Ascending aorta (tissue), 2 donors: ENCODE measurements at regions not wholly inside any gene's neighbourhood (a gene's known extent, or its start where the extent isn't known, plus 50 kb on each side); places are given as distances from the start of the nearest gene placed in this dataset.
A peak's percentile ranks its signal among the peaks of the same experiment; 100 is the strongest.

ENCODE experiments used
- DNase-seq, 2 donors: peaks; one replicate each; pipeline ENCODE4 v3.0.0-alpha.2; 2019; ENCODE audit warnings: low spot score in 2 of 2
- H3K27ac ChIP-seq, 2 donors: fragments of 200-600 bp; sonication (generic); one replicate each; pipeline ENCODE4 v1.5.1; 2016 to 2017; ENCODE audit warnings: mild to moderate bottlenecking in 1 of 2
- H3K27me3 ChIP-seq: fragments of 200-600 bp; sonication (generic); one replicate; pipeline ENCODE4 v1.5.1; 2017
- H3K36me3 ChIP-seq, 2 donors: fragments of 200-600 bp; sonication (generic); one replicate each; pipeline ENCODE4 v1.5.1; 2016
- H3K4me1 ChIP-seq, 2 donors: fragments of 200-600 bp; sonication (generic); one replicate each; pipeline ENCODE4 v1.5.1; 2016 to 2017; ENCODE audit warnings: mild to moderate bottlenecking in 1 of 2
- H3K4me3 ChIP-seq, 2 donors: fragments of 200-600 bp; sonication (generic); one replicate each; pipeline ENCODE4 v1.5.1; 2016 to 2017; ENCODE audit warnings: mild to moderate bottlenecking in 1 of 2
- H3K9me3 ChIP-seq, 2 donors: fragments of 200-600 bp; sonication (generic); one replicate each; pipeline ENCODE4 v1.5.1; 2016
- intact Hi-C: fragments of 100-400 bp; cut with DNase I; formaldehyde crosslinking; loops from one replicate; pipeline ENCODE4 v1.15.1; 2023
- TF ChIP-seq, protein P1 (sequence below), 3 experiments: fragments of 200-600 bp in 2 of 3; fragments of 450-650 bp in 1 of 3; sonication (generic) in 2 of 3; IDR thresholded peaks; one replicate each; pipeline ENCODE4 v1.5.1; 2016 to 2019; ENCODE audit warnings: antibody characterized with exemption in 3 of 3, mild to moderate bottlenecking in 1 of 3, moderate library complexity in 1 of 3

DNA sequence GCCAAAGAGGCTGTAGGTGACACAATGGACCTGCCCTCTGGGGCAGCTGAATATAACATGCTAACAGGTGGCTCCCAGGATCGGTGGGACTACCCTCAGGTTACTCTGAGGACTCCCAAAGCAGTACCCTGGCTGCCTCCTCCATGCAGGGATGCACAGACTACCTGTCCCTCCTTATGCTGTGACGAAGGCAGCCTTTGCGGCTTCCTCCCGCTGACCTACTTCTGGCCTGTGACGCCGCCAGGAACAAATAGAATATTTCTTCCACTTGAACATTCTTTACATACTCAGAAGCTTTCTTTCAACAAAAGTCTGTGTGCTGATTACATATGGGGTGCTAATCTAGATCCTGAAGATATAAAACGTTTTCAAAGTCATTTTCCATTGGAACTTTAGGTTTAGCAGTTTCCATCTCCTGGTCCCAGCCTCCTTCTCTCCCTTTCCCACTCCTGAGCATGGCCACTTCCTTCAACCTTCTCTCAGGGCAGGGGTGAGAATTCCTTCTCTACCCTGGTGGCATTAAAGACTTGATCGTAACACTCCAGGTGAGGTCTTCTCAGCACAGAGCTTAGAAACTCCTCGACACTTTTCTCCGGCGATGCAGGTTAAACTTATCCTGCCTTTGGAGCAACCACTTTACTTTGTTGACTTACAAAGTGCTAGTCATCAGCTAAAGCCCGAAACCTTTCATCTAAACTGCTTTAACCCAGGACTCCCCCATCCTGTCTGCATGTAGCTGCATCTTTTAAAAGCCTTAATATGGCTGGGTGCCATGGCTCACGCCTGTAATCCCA lies 58.9 kb upstream of the STK17B start:
- Histone ChIP-seq H3K36me3 (no peaks in the 10 kb centered on the region), H3K27me3 (no peaks in the 10 kb centered on the region), H3K4me1 (peaks cover 0 to 16% of the 10 kb centered on the region in 2 donors), H3K4me3 (no peak overlapping the region), H3K9me3 (no peaks in the 10 kb centered on the region), H3K27ac (no peak overlapping the region)
- DNase-seq = no peak
- TF ChIP-seq, protein P1, sequence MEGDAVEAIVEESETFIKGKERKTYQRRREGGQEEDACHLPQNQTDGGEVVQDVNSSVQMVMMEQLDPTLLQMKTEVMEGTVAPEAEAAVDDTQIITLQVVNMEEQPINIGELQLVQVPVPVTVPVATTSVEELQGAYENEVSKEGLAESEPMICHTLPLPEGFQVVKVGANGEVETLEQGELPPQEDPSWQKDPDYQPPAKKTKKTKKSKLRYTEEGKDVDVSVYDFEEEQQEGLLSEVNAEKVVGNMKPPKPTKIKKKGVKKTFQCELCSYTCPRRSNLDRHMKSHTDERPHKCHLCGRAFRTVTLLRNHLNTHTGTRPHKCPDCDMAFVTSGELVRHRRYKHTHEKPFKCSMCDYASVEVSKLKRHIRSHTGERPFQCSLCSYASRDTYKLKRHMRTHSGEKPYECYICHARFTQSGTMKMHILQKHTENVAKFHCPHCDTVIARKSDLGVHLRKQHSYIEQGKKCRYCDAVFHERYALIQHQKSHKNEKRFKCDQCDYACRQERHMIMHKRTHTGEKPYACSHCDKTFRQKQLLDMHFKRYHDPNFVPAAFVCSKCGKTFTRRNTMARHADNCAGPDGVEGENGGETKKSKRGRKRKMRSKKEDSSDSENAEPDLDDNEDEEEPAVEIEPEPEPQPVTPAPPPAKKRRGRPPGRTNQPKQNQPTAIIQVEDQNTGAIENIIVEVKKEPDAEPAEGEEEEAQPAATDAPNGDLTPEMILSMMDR (IDR thresholded peaks at IDR 0.05) = no peak
- intact Hi-C loops = no loop called here

DNA sequence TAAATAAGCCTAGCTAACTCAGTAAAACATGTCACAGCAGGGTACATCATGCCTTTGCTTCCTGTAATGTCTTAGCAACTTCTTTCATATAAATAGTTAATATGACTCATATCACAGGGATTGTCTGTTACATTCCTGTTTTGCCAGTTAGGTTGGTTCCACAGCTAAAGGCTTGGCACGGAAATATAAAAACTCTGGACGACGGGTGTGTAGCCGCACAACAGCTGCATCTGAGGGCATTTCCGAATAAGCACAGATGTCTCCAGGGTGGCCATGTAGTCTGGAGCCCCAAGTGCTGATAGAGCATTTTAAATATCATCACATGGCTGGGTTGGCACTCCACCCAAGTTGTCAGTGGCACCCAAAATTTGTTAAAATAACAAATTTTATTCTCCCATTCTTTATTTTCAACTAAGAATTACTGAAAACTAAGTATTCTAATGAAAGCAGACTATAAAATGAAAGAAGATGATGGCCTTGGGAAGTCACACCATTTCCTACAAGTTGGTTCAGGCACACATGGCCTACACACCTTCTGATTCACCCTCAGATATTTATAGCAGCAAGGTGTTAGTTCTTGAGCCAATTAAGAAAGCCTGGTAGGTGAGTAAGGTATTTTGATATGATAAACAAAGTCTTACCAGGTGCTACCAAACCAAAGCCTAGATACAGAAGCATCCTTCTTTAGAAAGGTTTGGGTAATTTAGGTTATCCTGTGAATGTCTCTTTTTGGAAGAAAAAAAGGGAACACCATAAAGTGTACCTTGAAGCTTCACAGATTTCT lies 61.8 kb upstream of the STK17B start:
- Histone ChIP-seq H3K36me3 (no peaks in the 10 kb centered on the region), H3K4me3 (peak overlapping the region in 1 of 2 donors; percentile 1), H3K9me3 (no peaks in the 10 kb centered on the region), H3K4me1 (peaks cover 0 to 16% of the 10 kb centered on the region in 2 donors), H3K27ac (peak overlapping the region; percentile 37 to 74), H3K27me3 (no peaks in the 10 kb centered on the region)
- no peak for DNase-seq
- intact Hi-C loops = no loop called here
- TF ChIP-seq, protein P1 (IDR thresholded peaks at IDR 0.05) = no peak

DNA sequence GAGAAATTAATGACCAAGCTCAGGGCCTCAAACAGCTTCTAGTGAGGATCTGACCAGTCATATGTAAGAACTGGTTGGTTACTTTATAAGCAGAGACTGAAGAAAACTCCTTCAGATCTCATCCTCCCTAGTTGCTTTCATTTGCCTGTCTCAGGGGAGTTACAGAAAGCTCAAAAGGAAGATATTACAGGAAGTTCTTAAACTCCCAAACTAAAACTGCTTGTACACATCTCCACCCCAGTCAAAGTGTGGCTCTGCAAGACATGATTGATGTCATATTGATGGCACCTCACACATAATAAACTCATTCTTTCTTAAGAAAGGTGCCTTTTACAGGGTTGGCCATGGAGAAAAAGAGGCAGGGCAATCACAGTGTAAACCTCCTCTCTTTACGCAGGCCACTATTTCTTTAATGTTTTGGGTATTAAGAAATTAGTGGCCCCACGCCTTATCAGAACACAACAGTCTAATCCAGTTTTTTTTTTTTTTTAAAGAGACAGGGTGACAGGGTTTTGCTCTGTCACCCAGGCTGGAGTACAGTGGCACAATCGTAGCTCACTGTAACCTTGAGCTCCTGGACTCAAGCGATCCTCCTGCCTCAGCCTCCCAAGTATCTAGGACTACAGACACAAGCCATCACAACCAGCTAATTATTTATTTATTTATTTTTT lies 62.6 kb upstream of the STK17B start:
- intact Hi-C loops = no loop called here

DNA sequence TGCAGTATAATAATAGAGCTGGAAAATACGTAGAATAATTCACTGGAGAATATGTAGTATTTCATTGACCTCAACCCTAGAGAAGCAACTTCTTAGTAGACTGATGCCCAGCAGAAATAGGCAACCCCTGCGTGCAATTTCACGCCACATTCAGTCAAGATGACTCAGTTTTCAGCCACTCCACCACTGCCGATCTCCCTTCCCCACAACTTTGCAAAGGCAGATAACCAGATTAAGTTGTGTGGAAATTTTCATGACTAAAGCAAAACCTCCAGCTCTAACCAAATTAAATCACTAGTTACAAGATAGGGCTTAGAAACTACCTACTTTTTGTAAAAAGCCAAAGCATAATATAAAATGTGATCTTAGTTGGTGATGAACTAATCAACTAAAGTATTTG lies 63.3 kb upstream of the STK17B start:
- DNase-seq = no peak
- TF ChIP-seq, protein P1 (IDR thresholded peaks at IDR 0.05) = no peak
- Histone ChIP-seq H3K36me3 (no peaks in the 10 kb centered on the region), H3K4me1 (peaks cover 0 to 16% of the 10 kb centered on the region in 2 donors), H3K9me3 (no peaks in the 10 kb centered on the region), H3K4me3 (no peak overlapping the region), H3K27me3 (no peaks in the 10 kb centered on the region), H3K27ac (peak overlapping the region in 1 of 2 donors; percentile 74)
- intact Hi-C loops = no loop called here

More for the DNA sequence above, 62.6 kb upstream of the STK17B start:
- Histone ChIP-seq H3K27ac (peak overlapping the region; percentile 37 to 74), H3K27me3 (no peaks in the 10 kb centered on the region), H3K4me1 (peaks cover 0 to 16% of the 10 kb centered on the region in 2 donors), H3K36me3 (no peaks in the 10 kb centered on the region), H3K4me3 (no peak overlapping the region), H3K9me3 (no peaks in the 10 kb centered on the region)
- TF ChIP-seq, protein P1 (IDR thresholded peaks at IDR 0.05) = no peak
- DNase-seq = no peak

DNA sequence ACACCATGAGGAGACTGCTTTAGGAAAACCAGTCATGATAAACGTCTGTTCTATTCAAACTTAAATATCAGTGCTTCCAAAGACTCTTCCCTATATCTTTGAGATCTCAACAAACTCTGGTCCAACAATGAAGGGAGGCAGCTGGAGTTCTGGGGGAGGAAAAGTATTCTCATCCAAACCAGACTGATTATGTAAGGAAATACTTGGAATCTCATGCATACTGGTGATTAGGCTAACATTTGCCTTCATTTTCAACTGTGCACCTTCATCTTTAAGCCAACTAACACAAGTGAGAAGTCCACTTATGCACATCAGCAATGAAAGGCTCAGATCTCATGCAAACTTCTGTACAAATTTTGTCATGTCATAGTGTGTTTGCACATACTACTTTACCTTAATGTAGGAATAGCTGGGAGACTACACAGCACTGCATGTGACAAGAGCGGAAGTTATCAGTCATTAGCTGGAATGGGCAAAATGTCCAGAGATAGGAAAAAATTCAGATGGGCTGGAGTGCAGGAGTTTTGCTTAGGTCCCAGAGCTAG lies 67.5 kb upstream of the STK17B start:
- no peak for DNase-seq
- peaks cover 0 to 3% of the 10 kb centered on the region in 2 donors for H3K4me1 ChIP-seq
- no peaks in the 10 kb centered on the region for H3K9me3 ChIP-seq
- no peaks in the 10 kb centered on the region for H3K36me3 ChIP-seq
- H3K27ac ChIP-seq = peak overlapping the region in 1 of 2 donors; percentile 42
- no peak overlapping the region for H3K4me3 ChIP-seq
- H3K27me3 ChIP-seq = no peaks in the 10 kb centered on the region
- TF ChIP-seq, protein P1 (IDR thresholded peaks at IDR 0.05) = no peak
- intact Hi-C loops = no loop called here
